DOHH2 (cell line): ENCODE measurements at regions not wholly inside any gene's neighbourhood (a gene's known extent, or its start where the extent isn't known, plus 50 kb on each side); places are given as distances from the start of the nearest gene placed in this dataset.

Source experiments
- CTCF ChIP-seq: fragments of 200-600 bp; sonication (generic); IDR thresholded peaks from one replicate; pipeline ENCODE4 v1.5.1; 2014; ENCODE audit warnings: antibody characterized with exemption, mild to moderate bottlenecking, low read depth, low read length; ENCODE audit not compliant: poor library complexity, severe bottlenecking
- EZH2phosphoT487 ChIP-seq: fragments of 200-600 bp; sonication (generic); IDR thresholded peaks from 2 replicates; pipeline ENCODE4 v1.6.1; 2017; ENCODE audit warnings: borderline replicate concordance, mild to moderate bottlenecking, antibody characterized with exemption, low read length, moderate library complexity, mixed read lengths

GRCh38 chr20:6940876-6941275 lies 173.4 kb downstream of the BMP2 start:
- TF ChIP-seq CTCF (no peak), EZH2phosphoT487 (no peak)
